ENCODE measurements at regions not wholly inside any gene's neighbourhood (a gene's known extent, or its start where the extent isn't known, plus 50 kb on each side); places are given as distances from the start of the nearest gene placed in this dataset.

- TF ChIP-seq REST (IDR thresholded peaks at IDR 0.05; ENCODE audit: unreplicated experiment) (no peak), POLR2AphosphoS5 (IDR thresholded peaks at IDR 0.05; ENCODE audit: low read depth) (no peak), CTCF (conservative IDR thresholded peaks at IDR 0.05; ENCODE audit: low read depth in 2 of 2) (no peak), EZH2phosphoT487 (IDR thresholded peaks at IDR 0.05; ENCODE audit: unreplicated experiment) (no peak), EZH2 (IDR thresholded peaks at IDR 0.05; ENCODE audit: low read depth, unreplicated experiment) (no peak), CREB1 (CRISPR knock-in tag; IDR thresholded peaks at IDR 0.05; ENCODE audit: low read depth) (no peak)
- TF ChIP-seq, protein P1, sequence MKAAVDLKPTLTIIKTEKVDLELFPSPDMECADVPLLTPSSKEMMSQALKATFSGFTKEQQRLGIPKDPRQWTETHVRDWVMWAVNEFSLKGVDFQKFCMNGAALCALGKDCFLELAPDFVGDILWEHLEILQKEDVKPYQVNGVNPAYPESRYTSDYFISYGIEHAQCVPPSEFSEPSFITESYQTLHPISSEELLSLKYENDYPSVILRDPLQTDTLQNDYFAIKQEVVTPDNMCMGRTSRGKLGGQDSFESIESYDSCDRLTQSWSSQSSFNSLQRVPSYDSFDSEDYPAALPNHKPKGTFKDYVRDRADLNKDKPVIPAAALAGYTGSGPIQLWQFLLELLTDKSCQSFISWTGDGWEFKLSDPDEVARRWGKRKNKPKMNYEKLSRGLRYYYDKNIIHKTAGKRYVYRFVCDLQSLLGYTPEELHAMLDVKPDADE (IDR thresholded peaks at IDR 0.05) = no peak
Observed at GRCh38 chr15:95287720-95288103, 1042.8 kb upstream of the NR2F2 start.
